ENCODE measurements at regions not wholly inside any gene's neighbourhood (a gene's known extent, or its start where the extent isn't known, plus 50 kb on each side); places are given as distances from the start of the nearest gene placed in this dataset.

- in situ Hi-C loops (cut with HindIII; ENCODE audit: low pct_ligation_motif_present, low pct_unique_long_range_greater_than_20kb, low sequenced_read_pairs) = no loop called here
- no peak for DNase-seq
These were observed 55.6 kb upstream of the GCSH start for GRCh38 chr16:81151648-81152310.

DNA sequence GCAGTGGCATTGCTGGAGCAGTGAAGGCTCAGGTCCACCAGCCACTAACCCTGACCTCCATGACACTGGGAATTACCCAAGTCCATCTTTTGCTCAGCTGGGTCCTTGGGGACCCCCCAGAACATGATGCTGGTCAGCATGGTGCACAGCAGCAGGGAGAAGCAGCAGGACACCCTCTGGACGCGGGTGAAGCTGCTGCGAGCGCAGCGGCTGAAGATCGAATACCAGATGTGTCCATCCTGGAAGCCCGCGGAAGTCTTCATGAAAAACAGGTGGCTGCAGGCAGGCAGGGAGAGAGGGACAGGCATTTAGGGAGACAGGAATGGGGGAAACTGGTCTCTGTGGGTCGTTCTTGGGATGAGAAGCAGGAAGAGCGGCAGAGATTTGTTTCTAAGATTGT is 53.4 kb upstream of the GCSH start:
- DNase-seq = no peak
- in situ Hi-C loops (cut with HindIII; ENCODE audit: low pct_ligation_motif_present, low pct_unique_long_range_greater_than_20kb, low sequenced_read_pairs) = no loop called here

- in situ Hi-C loops (cut with HindIII; ENCODE audit: low pct_ligation_motif_present, low pct_unique_long_range_greater_than_20kb, low sequenced_read_pairs) = no loop called here
- no peak for DNase-seq
These were observed 52.1 kb upstream of the GCSH start for GRCh38 chr16:81148277-81148676.

Data from ACHN (cell line).